Middle frontal gyrus (tissue), 1 donor: ENCODE measurements at regions not wholly inside any gene's neighbourhood (a gene's known extent, or its start where the extent isn't known, plus 50 kb on each side); places are given as distances from the start of the nearest gene placed in this dataset.

ENCODE experiments used
- DNase-seq: peaks from one replicate; pipeline ENCODE4 v3.0.0-alpha.2; 2015; ENCODE audit warnings: low spot score; ENCODE audit errors: extremely low spot score

GRCh38 chr18:64264171-64264570 is 115.3 kb upstream of the LINC00305 start:
- no peak for DNase-seq

GRCh38 chr18:64260810-64261209 is 111.9 kb upstream of the LINC00305 start:
- DNase-seq, result no peak

GRCh38 chr18:64259871-64260270 is 111.0 kb upstream of the LINC00305 start:
- DNase-seq, result no peak

- no peak for DNase-seq
Observed at GRCh38 chr18:64258111-64258650, 109.3 kb upstream of the LINC00305 start.

- no peak for DNase-seq
Observed at GRCh38 chr18:64254399-64255093, 105.7 kb upstream of the LINC00305 start.

- no peak for DNase-seq
Observed at GRCh38 chr18:64253873-64254272, 105.0 kb upstream of the LINC00305 start.

GRCh38 chr18:64253222-64253621 is 104.3 kb upstream of the LINC00305 start:
- no peak for DNase-seq

GRCh38 chr18:64248836-64249235 is 99.9 kb upstream of the LINC00305 start:
- DNase-seq, result no peak

- DNase-seq, result no peak
Observed at GRCh38 chr18:64245126-64245861, 96.4 kb upstream of the LINC00305 start.

GRCh38 chr18:64244571-64244970 is 95.7 kb upstream of the LINC00305 start:
- no peak for DNase-seq

GRCh38 chr18:64240316-64240715 is 91.4 kb upstream of the LINC00305 start:
- no peak for DNase-seq

GRCh38 chr18:64238076-64238475 is 89.2 kb upstream of the LINC00305 start:
- no peak for DNase-seq

GRCh38 chr18:64234321-64234720 is 85.4 kb upstream of the LINC00305 start:
- no peak for DNase-seq

- no peak for DNase-seq
Observed at GRCh38 chr18:64233851-64234250, 85.0 kb upstream of the LINC00305 start.

- no peak for DNase-seq
Observed at GRCh38 chr18:64220941-64221340, 72.1 kb upstream of the LINC00305 start.

- no peak for DNase-seq
Observed at GRCh38 chr18:64219517-64219916, 70.6 kb upstream of the LINC00305 start.

- no peak for DNase-seq
Observed at GRCh38 chr18:64210401-64210949, 61.6 kb upstream of the LINC00305 start.

GRCh38 chr18:64208516-64208915 is 59.6 kb upstream of the LINC00305 start:
- DNase-seq, result no peak

- no peak for DNase-seq
Observed at GRCh38 chr18:64207820-64208219, 58.9 kb upstream of the LINC00305 start.

GRCh38 chr18:64203295-64203694 is 54.4 kb upstream of the LINC00305 start:
- DNase-seq, result no peak

- DNase-seq, result no peak
Observed at GRCh38 chr18:64202863-64203262, 54.0 kb upstream of the LINC00305 start.

- DNase-seq, result no peak
Observed at GRCh38 chr18:64202210-64202836, 53.4 kb upstream of the LINC00305 start.
